Superior temporal gyrus (tissue), 1 donor: ENCODE measurements at regions not wholly inside any gene's neighbourhood (a gene's known extent, or its start where the extent isn't known, plus 50 kb on each side); places are given as distances from the start of the nearest gene placed in this dataset.
A peak's percentile ranks its signal among the peaks of the same experiment; 100 is the strongest.
"Not testable (repeated sequence)": the region's sequence is repeated elsewhere in the genome, so short reads cannot be mapped to it uniquely, and the experiment has no call there.

Source experiments
- DNase-seq: peaks from one replicate; pipeline ENCODE4 v3.0.0-alpha.2; 2016; ENCODE audit errors: extremely low spot score

GRCh38 chr2:184993746-184994145 lies 395.4 kb downstream of the ZNF804A start:
- DNase-seq = no peak

GRCh38 chr2:185006481-185006880 lies 408.2 kb downstream of the ZNF804A start:
- DNase-seq = no peak

GRCh38 chr2:185012643-185013042 lies 414.3 kb downstream of the ZNF804A start:
- no peak for DNase-seq

GRCh38 chr2:185014076-185014475 lies 415.7 kb downstream of the ZNF804A start:
- no peak for DNase-seq

- not testable (repeated sequence) for DNase-seq
These were observed 427.6 kb downstream of the ZNF804A start for GRCh38 chr2:185025891-185026290.

GRCh38 chr2:185035906-185036305 lies 437.6 kb downstream of the ZNF804A start:
- no peak for DNase-seq

GRCh38 chr2:185044323-185044874 lies 446.1 kb downstream of the ZNF804A start:
- no peak for DNase-seq

- no peak for DNase-seq
These were observed 452.5 kb downstream of the ZNF804A start for GRCh38 chr2:185050804-185051203.

- DNase-seq = no peak
These were observed 465.4 kb downstream of the ZNF804A start for GRCh38 chr2:185063761-185064160.

- no peak for DNase-seq
These were observed 467.8 kb downstream of the ZNF804A start for GRCh38 chr2:185066128-185066527.

GRCh38 chr2:185069107-185069506 lies 470.8 kb downstream of the ZNF804A start:
- DNase-seq = no peak

GRCh38 chr2:185074156-185074555 lies 475.8 kb downstream of the ZNF804A start:
- DNase-seq = no peak

- DNase-seq = no peak
These were observed 484.4 kb downstream of the ZNF804A start for GRCh38 chr2:185082749-185083148.

- no peak for DNase-seq
These were observed 510.3 kb downstream of the ZNF804A start for GRCh38 chr2:185108588-185108987.

GRCh38 chr2:185127412-185127811 lies 529.1 kb downstream of the ZNF804A start:
- no peak for DNase-seq

GRCh38 chr2:185128346-185128745 lies 530.0 kb downstream of the ZNF804A start:
- no peak for DNase-seq

GRCh38 chr2:185128996-185129395 lies 530.7 kb downstream of the ZNF804A start:
- DNase-seq = peak; percentile 23

- DNase-seq = no peak
These were observed 532.4 kb downstream of the ZNF804A start for GRCh38 chr2:185130685-185131084.

GRCh38 chr2:185132501-185133041 lies 534.2 kb downstream of the ZNF804A start:
- DNase-seq = no peak

GRCh38 chr2:185137700-185138099 lies 539.4 kb downstream of the ZNF804A start:
- DNase-seq = no peak

GRCh38 chr2:185142677-185143076 lies 544.3 kb downstream of the ZNF804A start:
- DNase-seq = no peak

- no peak for DNase-seq
These were observed 546.0 kb downstream of the ZNF804A start for GRCh38 chr2:185144159-185144919.
